Fibroblast of skin of right quadriceps (primary cell): ENCODE measurements at regions not wholly inside any gene's neighbourhood (a gene's known extent, or its start where the extent isn't known, plus 50 kb on each side); places are given as distances from the start of the nearest gene placed in this dataset.
A peak's percentile ranks its signal among the peaks of the same experiment; 100 is the strongest.

Source experiments
- DNase-seq: peaks from one replicate; pipeline ENCODE4 v3.0.0-alpha.2; 2013

GRCh38 chr1:68331117-68331865 is 99.0 kb upstream of the WLS start:
- peak; percentile 94 for DNase-seq

DNA sequence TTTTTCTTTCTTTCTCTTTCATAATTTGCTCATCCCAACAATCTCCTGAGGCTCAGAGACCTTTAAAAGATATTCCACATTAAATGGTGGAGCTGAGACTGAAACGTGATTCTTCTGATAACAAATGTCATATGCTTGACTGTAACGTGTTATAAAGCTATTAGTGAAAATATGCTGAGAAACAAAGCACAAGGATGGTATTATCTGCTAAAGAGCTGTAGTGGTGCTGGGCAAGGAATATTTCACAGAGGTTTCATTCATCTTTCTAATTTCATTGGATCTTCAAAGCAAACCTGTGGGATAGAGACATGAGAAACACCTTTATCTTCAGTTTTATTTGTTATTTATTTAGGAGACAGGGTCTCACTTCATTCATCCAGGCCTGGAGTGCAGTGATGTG is 98.1 kb upstream of the WLS start:
- no peak for DNase-seq

DNA sequence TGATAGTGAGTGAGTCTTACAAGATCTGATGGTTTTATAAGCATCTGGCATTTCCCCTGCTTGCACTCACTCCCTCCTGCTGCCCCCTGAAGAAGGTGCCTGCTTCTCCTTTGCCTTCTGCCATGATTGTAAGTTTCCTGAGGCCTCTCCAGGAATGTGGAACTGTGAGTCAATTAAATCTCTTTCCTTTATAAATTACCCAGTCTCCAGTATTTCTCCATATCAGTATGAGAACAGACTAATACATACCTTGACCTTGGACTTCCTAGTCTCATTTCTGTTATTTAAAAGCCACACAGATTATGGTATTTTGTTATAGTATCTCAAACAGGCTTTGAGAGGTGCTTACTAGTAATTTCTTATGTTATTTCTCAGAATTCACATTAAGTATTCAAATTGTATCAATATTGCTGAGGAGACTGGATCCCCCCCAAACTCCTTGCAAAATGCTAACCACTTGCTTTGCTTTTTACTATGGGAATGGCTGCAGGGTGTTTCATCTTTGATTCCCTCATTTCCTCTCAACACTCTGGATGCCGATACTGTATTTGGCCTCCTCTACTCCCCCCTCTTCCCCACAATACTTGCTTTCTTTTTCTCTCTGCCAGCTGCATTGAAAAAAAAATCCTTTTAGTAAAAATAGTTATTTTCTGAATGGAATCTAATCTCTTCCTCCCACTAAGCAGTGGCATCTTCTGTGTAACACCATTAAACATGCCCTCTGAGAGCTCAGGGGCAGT is 96.9 kb upstream of the WLS start:
- no peak for DNase-seq

- DNase-seq: peak; percentile 44
Measured at GRCh38 chr1:68328490-68328889, 96.2 kb upstream of the WLS start.

- no peak for DNase-seq
Measured at GRCh38 chr1:68327414-68327813, 95.1 kb upstream of the WLS start.

GRCh38 chr1:68326481-68326880 is 94.2 kb upstream of the WLS start:
- no peak for DNase-seq

DNA sequence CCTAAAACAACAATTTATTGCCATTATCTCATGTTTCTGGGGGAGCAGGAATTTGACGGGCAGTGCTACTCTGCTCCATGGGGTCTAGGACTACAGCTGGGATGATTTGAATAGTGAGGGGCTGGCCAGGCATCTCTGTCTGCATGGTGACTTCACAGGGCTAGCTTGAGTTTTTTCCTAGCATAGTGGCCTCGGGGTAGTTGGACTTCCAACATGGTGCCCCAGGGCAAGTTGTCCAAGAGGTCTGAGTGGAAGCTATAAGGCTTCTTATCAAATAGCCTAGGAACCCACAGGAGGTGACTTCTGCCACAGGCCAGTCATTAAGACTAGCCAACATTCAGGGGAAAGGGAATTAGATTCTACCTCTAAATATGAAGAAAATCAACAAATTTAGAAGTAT is 92.0 kb upstream of the WLS start:
- no peak for DNase-seq

- DNase-seq: peak; percentile 40
Measured at GRCh38 chr1:68322837-68323687, 90.7 kb upstream of the WLS start.

GRCh38 chr1:68322096-68322495 is 89.8 kb upstream of the WLS start:
- no peak for DNase-seq

- peak; percentile 30 for DNase-seq
Measured at GRCh38 chr1:68321084-68321685, 88.9 kb upstream of the WLS start.

- no peak for DNase-seq
Measured at GRCh38 chr1:68320349-68320748, 88.0 kb upstream of the WLS start.

GRCh38 chr1:68319907-68320306 is 87.6 kb upstream of the WLS start:
- DNase-seq: no peak

DNA sequence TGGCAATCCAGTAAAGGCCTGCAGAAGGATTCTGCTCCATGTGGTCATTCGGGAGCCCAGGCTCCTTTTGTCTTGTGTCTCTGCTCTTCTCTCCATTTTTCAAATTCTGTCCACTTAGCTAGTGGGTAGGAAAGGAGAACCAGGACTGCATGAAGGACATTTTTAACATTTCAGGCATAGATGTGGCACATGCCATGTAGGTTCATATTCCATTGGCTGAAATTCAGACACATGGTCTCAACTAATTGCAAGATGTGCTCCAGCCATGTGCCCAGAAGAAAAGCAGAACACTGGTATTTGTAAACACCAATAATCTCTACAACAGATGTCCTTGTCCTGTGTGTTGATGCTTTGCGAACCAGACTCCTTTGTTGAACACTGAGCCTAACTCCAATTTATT is 85.2 kb upstream of the WLS start:
- no peak for DNase-seq

GRCh38 chr1:68314151-68314780 is 81.9 kb upstream of the WLS start:
- DNase-seq: no peak

GRCh38 chr1:68313735-68314134 is 81.4 kb upstream of the WLS start:
- no peak for DNase-seq

DNA sequence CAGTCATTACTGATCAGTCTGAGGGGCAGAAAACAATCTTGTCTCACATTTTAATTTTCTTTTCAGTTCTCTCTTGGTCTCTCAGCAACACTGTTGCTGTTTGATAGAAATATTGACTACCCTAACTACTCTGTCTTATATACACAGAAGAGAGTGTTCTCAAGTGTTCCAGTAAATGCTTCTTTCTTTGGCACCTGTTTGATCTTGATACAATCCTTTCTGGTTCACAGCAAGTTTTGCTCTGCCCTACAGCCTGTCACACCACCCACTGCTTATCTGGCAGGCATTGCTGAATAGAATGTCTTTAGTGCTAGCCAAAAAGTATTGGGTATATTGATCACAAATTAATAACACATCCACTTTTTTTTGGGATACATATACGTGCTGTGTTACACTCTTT is 75.7 kb upstream of the WLS start:
- no peak for DNase-seq

DNA sequence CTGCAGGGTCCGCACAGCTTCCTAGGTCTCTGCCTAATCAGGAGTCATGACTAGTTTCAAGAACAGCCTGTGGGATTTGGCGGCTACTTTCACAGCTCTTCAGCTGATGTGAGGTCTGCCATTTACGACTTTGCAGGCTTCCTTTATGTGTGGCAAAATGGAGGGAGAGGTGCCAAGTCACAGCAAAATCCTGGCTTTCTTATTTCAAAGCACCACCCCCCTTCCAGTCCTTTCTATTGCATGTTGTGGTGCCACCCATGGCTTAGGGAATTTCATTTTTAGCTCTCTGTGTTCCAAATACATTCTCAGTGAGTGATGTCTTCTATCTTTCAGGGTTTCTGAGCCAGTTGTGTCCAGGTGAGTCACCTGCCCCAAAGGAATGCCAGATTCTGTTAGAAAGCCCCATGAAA is 75.1 kb upstream of the WLS start:
- DNase-seq: no peak

- DNase-seq: peak; percentile 31
Measured at GRCh38 chr1:68301471-68302001, 69.2 kb upstream of the WLS start.

DNA sequence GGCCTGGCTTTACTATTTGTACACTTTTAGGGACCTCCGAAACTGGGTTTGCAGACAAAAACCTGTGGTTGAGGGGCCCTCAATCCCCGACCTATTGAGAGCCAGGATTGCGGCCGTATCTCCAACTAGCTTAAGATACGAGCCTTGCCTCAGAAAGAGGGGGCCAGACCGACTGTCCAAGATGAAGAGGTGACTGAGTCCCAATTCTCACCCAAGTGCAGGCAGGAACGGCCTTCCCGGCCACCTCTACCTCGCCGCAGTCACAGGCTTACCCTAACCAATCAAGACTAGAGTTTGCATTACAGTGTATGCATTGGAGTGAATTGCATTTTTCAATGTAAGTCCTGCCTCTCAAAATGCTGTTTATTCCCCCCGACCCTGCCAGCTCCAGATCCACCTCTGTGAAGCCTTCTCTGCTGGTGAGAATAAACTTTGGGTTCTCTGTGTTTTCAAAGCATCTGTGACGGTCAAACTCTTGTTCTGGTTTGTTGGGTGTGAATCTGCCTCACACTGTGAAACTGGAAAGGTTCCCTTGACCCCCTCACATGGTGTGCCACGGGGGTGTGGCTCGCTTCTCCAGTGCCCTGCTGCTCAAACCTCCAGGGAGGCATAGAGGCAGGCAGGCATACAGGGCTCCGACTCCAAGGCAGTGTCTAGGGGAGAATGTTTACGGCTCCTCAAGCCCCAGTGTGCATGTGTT is 62.2 kb upstream of the WLS start:
- DNase-seq: no peak

GRCh38 chr1:68293609-68294366 is 61.5 kb upstream of the WLS start:
- peak; percentile 91 for DNase-seq

DNA sequence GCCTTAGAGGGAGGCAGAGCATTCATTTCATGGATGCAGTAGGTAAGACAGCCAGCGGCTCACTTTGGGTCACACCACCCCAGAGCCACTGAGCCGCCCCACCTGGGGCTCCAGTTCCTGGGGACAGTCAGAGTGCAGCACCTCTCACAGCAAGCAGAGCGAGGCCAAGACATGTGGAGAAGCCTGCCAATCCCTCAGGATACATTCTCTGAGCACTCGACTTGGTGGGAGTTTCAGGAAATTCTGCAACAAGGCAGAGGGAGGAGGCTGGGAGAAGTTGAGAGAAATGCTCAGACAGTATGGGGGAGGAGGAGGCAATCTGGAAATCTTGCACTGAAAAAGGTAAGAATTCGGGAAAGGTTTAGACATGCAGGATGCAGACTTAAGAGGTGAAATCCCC is 60.8 kb upstream of the WLS start:
- peak; percentile 23 for DNase-seq
